ENCODE measurements at regions not wholly inside any gene's neighbourhood (a gene's known extent, or its start where the extent isn't known, plus 50 kb on each side); places are given as distances from the start of the nearest gene placed in this dataset.

- TF ChIP-seq USF1 (IDR thresholded peaks at IDR 0.05; ENCODE audit: borderline replicate concordance, low read depth) (no peak), POLR2AphosphoS5 (IDR thresholded peaks at IDR 0.05; ENCODE audit: low read depth, low read length) (no peak)
These were observed 158.0 kb upstream of the RTL1 start (continued) for GRCh38 chr14:101061411-101062064.

- no peak for TF ChIP-seq TEAD4 (IDR thresholded peaks at IDR 0.05; ENCODE audit: borderline replicate concordance, insufficient read depth)
- TF ChIP-seq TCF12 (IDR thresholded peaks at IDR 0.05) = no peak
- no peak for TF ChIP-seq RCOR1 (IDR thresholded peaks at IDR 0.05; ENCODE audit: low read length)
- TF ChIP-seq JUND (IDR thresholded peaks at IDR 0.05) = no peak
- TF ChIP-seq USF1 (IDR thresholded peaks at IDR 0.05; ENCODE audit: borderline replicate concordance, low read depth) = no peak
- TF ChIP-seq EZH2phosphoT487 (IDR thresholded peaks at IDR 0.05; ENCODE audit: borderline replicate concordance, low read depth) = no peak
- no peak for TF ChIP-seq YY1 (IDR thresholded peaks at IDR 0.05; ENCODE audit: low read depth)
- Histone ChIP-seq H3K9me2 (no peaks in the 10 kb centered on the region), H3K4me3 (ENCODE audit: low read depth in 2 of 2, low read length in 1 of 2) (no peak overlapping the region), H3F3A (replicated peaks; ENCODE audit: insufficient read depth) (no peaks in the 10 kb centered on the region), H3K9ac (no peak overlapping the region), H3K36me3 (replicated peaks in 1 of 2; ENCODE audit: control insufficient read depth in 1 of 2, insufficient read depth in 2 of 2, low read length in 1 of 2) (no peaks in the 10 kb centered on the region), H2AFZ (ENCODE audit: low read depth) (no peak overlapping the region), H3K79me2 (ENCODE audit: insufficient read depth) (no peaks in the 10 kb centered on the region), H3K4me2 (no peak overlapping the region), H3K27me3 (ENCODE audit: insufficient read depth) (no peaks in the 10 kb centered on the region), H3K27ac (ENCODE audit: low read depth in 2 of 2, low read length in 1 of 2) (no peak overlapping the region), H3K4me1 (ENCODE audit: control insufficient read depth in 1 of 2, insufficient read depth in 2 of 2, low read depth in 1 of 2, low read length in 1 of 2) (no peaks in the 10 kb centered on the region), H4K20me1 (ENCODE audit: insufficient read depth) (no peaks in the 10 kb centered on the region), H3K9me3 (no peaks in the 10 kb centered on the region; the same call in 1 of the 2 replicates)
- 84% methylated on average over 15 of the region's 19 CpGs for WGBS (ENCODE audit: low lambda C conversion rate)
- POLR2A ChIA-PET = no interaction called here
- DNase-seq = no peak
- CTCF ChIA-PET = no interaction called here
These were observed 158.5 kb upstream of the RTL1 start for GRCh38 chr14:101062065-101062450.

DNA sequence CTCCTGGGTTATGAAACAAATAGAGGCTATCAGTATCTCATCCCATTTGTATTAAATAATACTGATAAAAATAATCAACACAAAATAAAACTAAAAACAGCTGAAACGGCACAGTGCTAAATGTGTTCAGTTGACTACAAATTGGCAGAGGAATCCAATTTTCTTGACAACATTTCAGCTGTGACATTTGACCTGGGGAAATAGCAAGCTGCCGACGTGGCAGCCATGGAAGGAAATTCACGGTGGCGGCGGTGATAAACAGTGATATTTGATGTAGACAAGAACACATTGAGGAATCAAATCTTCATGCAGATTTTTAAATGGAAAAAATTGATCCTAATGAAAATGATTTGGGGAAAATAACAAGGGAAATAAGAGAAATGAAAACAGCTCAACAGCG is 159.1 kb upstream of the RTL1 start:
- Histone ChIP-seq H3K4me1 (ENCODE audit: control insufficient read depth in 1 of 2, insufficient read depth in 2 of 2, low read depth in 1 of 2, low read length in 1 of 2) (no peaks in the 10 kb centered on the region), H3K9me3 (no peaks in the 10 kb centered on the region; the same call in 1 of the 2 replicates), H3K9me2 (no peaks in the 10 kb centered on the region), H3F3A (replicated peaks; ENCODE audit: insufficient read depth) (no peaks in the 10 kb centered on the region), H3K4me2 (no peak overlapping the region), H3K27me3 (ENCODE audit: insufficient read depth) (no peaks in the 10 kb centered on the region), H2AFZ (ENCODE audit: low read depth) (no peak overlapping the region), H3K79me2 (ENCODE audit: insufficient read depth) (no peaks in the 10 kb centered on the region), H4K20me1 (ENCODE audit: insufficient read depth) (no peaks in the 10 kb centered on the region), H3K9ac (no peak overlapping the region), H3K27ac (ENCODE audit: low read depth in 2 of 2, low read length in 1 of 2) (no peak overlapping the region), H3K36me3 (replicated peaks in 1 of 2; ENCODE audit: control insufficient read depth in 1 of 2, insufficient read depth in 2 of 2, low read length in 1 of 2) (no peaks in the 10 kb centered on the region), H3K4me3 (ENCODE audit: low read depth in 2 of 2, low read length in 1 of 2) (no peak overlapping the region)
- ChIA-PET CTCF (no interaction called here), POLR2A (no interaction called here)
- no peak for DNase-seq
- 92% methylated on average over 7 of the region's 7 CpGs for WGBS (ENCODE audit: low lambda C conversion rate)
- TF ChIP-seq MEF2A (IDR thresholded peaks at IDR 0.05; ENCODE audit: borderline replicate concordance, low read depth) (no peak), RFX5 (IDR thresholded peaks at IDR 0.05; ENCODE audit: low read length) (no peak), PBX3 (IDR thresholded peaks at IDR 0.05) (no peak), SMC3 (IDR thresholded peaks at IDR 0.05; ENCODE audit: low read depth, low read length) (no peak), RXRA (IDR thresholded peaks at IDR 0.05; ENCODE audit: borderline replicate concordance, low read depth) (no peak), FOSL2 (IDR thresholded peaks at IDR 0.05; ENCODE audit: borderline replicate concordance, low read depth) (no peak), CHD2 (IDR thresholded peaks at IDR 0.05; ENCODE audit: low read length, partially characterized antibody) (no peak), FOXM1 (IDR thresholded peaks at IDR 0.05; ENCODE audit: low read depth) (no peak), ZBTB33 (IDR thresholded peaks at IDR 0.05; ENCODE audit: borderline replicate concordance, low read depth) (no peak), ELF1 (IDR thresholded peaks at IDR 0.05) (no peak), USF1 (IDR thresholded peaks at IDR 0.05; ENCODE audit: borderline replicate concordance, low read depth) (no peak), TEAD4 (IDR thresholded peaks at IDR 0.05; ENCODE audit: borderline replicate concordance, insufficient read depth) (no peak), EZH2phosphoT487 (IDR thresholded peaks at IDR 0.05; ENCODE audit: borderline replicate concordance, low read depth) (no peak), RAD21 (IDR thresholded peaks at IDR 0.05; ENCODE audit: low read length) (no peak)
- TF ChIP-seq, protein P1, sequence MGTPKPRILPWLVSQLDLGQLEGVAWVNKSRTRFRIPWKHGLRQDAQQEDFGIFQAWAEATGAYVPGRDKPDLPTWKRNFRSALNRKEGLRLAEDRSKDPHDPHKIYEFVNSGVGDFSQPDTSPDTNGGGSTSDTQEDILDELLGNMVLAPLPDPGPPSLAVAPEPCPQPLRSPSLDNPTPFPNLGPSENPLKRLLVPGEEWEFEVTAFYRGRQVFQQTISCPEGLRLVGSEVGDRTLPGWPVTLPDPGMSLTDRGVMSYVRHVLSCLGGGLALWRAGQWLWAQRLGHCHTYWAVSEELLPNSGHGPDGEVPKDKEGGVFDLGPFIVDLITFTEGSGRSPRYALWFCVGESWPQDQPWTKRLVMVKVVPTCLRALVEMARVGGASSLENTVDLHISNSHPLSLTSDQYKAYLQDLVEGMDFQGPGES (IDR thresholded peaks at IDR 0.05; ENCODE audit: low read depth, low read length) = no peak

Measured in SK-N-SH (cell line).